PC-3 (cell line): ENCODE measurements at regions not wholly inside any gene's neighbourhood (a gene's known extent, or its start where the extent isn't known, plus 50 kb on each side); places are given as distances from the start of the nearest gene placed in this dataset.

ENCODE experiments used
- ATAC-seq: fragments of 200-7000 bp; cut with Tn5 transposase; 2 replicates; pipeline ENCODE4 v1.9.1; 2020; ENCODE audit warnings: mild to moderate bottlenecking, moderate library complexity
- BruUV-seq: library from RNA; stranded (reverse); fragments of 400-500 nt; replicated peaks from 2 replicates; lab custom pipeline; 2021; lab: Mats Ljungman, UMichigan
- CTCF ChIA-PET: fragments of 300-600 bp; sonication (Branson Sonifier 250); formaldehyde crosslinking; loops from one replicate; lab custom pipeline; 2022; ENCODE audit warnings: antibody characterized with exemption; lab: Charles Lee
- POLR2A ChIA-PET: fragments of 300-600 bp; sonication (Branson Sonifier 250); formaldehyde crosslinking; loops from one replicate; lab custom pipeline; 2022; ENCODE audit warnings: antibody characterized with exemption; ENCODE audit not compliant: unreplicated experiment; lab: Charles Lee
- DNase-seq: peaks from one replicate; pipeline ENCODE4 v3.0.0-alpha.2; 2015
- H2AFZ ChIP-seq: fragments of 300-600 bp; sonication (generic); 2 replicates; pipeline ENCODE4 v1.6.0; 2016; ENCODE audit warnings: antibody characterized with exemption, low read length
- H3F3A ChIP-seq: fragments of 300-600 bp; sonication (generic); one replicate; pipeline ENCODE4 v1.6.0; 2017; ENCODE audit warnings: antibody characterized with exemption, low read length, control low read depth, mild to moderate bottlenecking; ENCODE audit not compliant: unreplicated experiment
- H3K27ac ChIP-seq: fragments of 300-600 bp; sonication (generic); 2 replicates; pipeline ENCODE4 v1.5.1; 2016; ENCODE audit warnings: mild to moderate bottlenecking, low read length
- H3K27me3 ChIP-seq: fragments of 300-600 bp; sonication (generic); 2 replicates; pipeline ENCODE4 v1.6.1; 2016; ENCODE audit warnings: low read length, mixed read lengths
- H3K36me3 ChIP-seq: fragments of 300-600 bp; sonication (generic); 2 replicates; pipeline ENCODE4 v1.6.1; 2016; ENCODE audit warnings: low read depth, mixed run types, low read length, mixed read lengths
- H3K4me1 ChIP-seq: fragments of 300-600 bp; sonication (generic); 2 replicates; pipeline ENCODE4 v1.5.1; 2016; ENCODE audit warnings: low read length; ENCODE audit not compliant: insufficient read depth
- H3K4me2 ChIP-seq: fragments of 300-600 bp; sonication (generic); 2 replicates; pipeline ENCODE4 v1.6.0; 2016; ENCODE audit warnings: low read length
- H3K4me3 ChIP-seq: fragments of 300-600 bp; sonication (generic); 2 replicates; pipeline ENCODE4 v1.5.1; 2016; ENCODE audit warnings: mild to moderate bottlenecking, low read length, mixed read lengths
- H3K79me2 ChIP-seq: fragments of 300-600 bp; sonication (generic); 2 replicates; pipeline ENCODE4 v1.6.1; 2017; ENCODE audit warnings: low read length, mixed read lengths
- H3K9ac ChIP-seq: fragments of 300-600 bp; sonication (generic); 2 replicates; pipeline ENCODE4 v1.6.0; 2016; ENCODE audit warnings: mild to moderate bottlenecking, low read length
- H3K9me2 ChIP-seq: fragments of 300-600 bp; sonication (generic); replicated peaks from 2 replicates; pipeline ENCODE4 v1.6.1; 2016; ENCODE audit warnings: mixed run types, low read length, mixed read lengths
- H3K9me3 ChIP-seq: fragments of 300-600 bp; sonication (generic); 2 replicates; pipeline ENCODE4 v1.6.1; 2016; ENCODE audit warnings: low read length, mixed read lengths
- H4K20me1 ChIP-seq: fragments of 300-600 bp; sonication (generic); 2 replicates; pipeline ENCODE4 v1.6.1; 2016; ENCODE audit warnings: low read length, mixed read lengths
- CTCF ChIP-seq: fragments of 300-600 bp; sonication (generic); conservative IDR thresholded peaks from 2 replicates; pipeline ENCODE4 v1.5.1; 2017; ENCODE audit warnings: antibody characterized with exemption, low read depth, mild to moderate bottlenecking, low read length
- EZH2 ChIP-seq: fragments of 300-600 bp; sonication (generic); IDR thresholded peaks from one replicate; pipeline ENCODE4 v1.6.1; 2017; ENCODE audit warnings: antibody characterized with exemption, mild to moderate bottlenecking, low read length; ENCODE audit not compliant: unreplicated experiment
- EZH2phosphoT487 ChIP-seq: fragments of 300-600 bp; sonication (generic); IDR thresholded peaks from 2 replicates; pipeline ENCODE4 v1.6.1; 2018; ENCODE audit warnings: mild to moderate bottlenecking, antibody characterized with exemption, low read length, borderline replicate concordance
- intact Hi-C: fragments of 100-400 bp; cut with micrococcal nuclease; formaldehyde crosslinking; loops from 2 replicates; pipeline ENCODE4 v1.9.0; 2023

DNA sequence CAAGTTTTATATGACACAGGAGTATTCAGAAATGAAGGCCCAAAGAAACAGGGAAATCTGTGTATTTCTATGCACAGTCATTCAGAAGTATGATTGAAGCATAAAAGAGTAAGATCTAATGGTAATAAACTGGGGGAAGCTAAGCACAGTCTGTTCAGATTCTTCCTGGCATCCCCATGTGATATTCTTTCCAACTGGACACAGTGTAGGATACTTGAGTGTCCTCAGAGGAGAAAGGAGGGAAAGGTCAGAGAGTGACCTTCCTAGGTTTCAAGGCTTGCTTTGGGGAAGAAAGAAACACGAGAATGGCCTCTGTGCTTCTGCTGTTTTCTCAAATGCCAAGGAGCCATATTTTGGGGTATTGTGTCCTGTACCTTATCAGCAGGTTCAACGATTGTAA lies 1798.4 kb upstream of the WWC1 start:
- ChIA-PET CTCF (no interaction called here), POLR2A (no interaction called here)
- intact Hi-C loops: no loop called here
- H3K9me3 ChIP-seq: no peaks in the 10 kb centered on the region
- H3F3A ChIP-seq: no peaks in the 10 kb centered on the region
- no peak overlapping the region for H3K27ac ChIP-seq
- no peak for ATAC-seq
- H3K9ac ChIP-seq: no peak overlapping the region
- H3K4me3 ChIP-seq: no peak overlapping the region
- H3K36me3 ChIP-seq: no peaks in the 10 kb centered on the region
- no peak overlapping the region for H3K4me2 ChIP-seq
- no peaks in the 10 kb centered on the region for H4K20me1 ChIP-seq
- no peaks in the 10 kb centered on the region for H3K27me3 ChIP-seq
- H3K4me1 ChIP-seq: no peaks in the 10 kb centered on the region
- H3K79me2 ChIP-seq: no peaks in the 10 kb centered on the region
- no peak for DNase-seq
- H2AFZ ChIP-seq: no peak overlapping the region
- BruUV-seq: no TSS peak
- TF ChIP-seq CTCF: no peak
- no peak for TF ChIP-seq EZH2phosphoT487
- no peak for TF ChIP-seq EZH2
- H3K9me2 ChIP-seq: no peaks in the 10 kb centered on the region

DNA sequence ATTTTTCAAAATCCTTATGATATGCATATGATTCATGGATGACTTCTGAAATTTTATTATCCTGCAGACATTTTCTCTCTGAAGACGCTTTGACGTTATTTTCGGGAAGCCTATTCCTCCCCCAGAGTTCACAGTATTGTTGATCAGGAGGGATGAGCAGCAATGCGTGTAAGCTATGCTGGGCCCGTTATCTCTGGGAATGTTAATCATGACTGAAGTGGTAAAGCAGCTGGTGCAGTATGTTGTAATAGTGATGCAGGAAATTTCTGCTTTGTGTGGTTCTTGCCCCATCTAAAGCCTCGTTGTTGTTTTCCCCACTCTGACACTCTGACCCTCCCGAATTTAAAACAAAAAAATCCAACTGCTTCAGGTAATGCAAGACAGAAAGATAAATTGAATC lies 1797.8 kb upstream of the WWC1 start:
- POLR2A ChIA-PET: no interaction called here
- Histone ChIP-seq H3K4me1 (no peaks in the 10 kb centered on the region), H3K79me2 (no peaks in the 10 kb centered on the region), H3K9me2 (no peaks in the 10 kb centered on the region), H3F3A (no peaks in the 10 kb centered on the region), H3K4me2 (no peak overlapping the region), H3K27ac (no peak overlapping the region), H4K20me1 (no peaks in the 10 kb centered on the region), H3K27me3 (no peaks in the 10 kb centered on the region), H3K4me3 (no peak overlapping the region), H3K9ac (no peak overlapping the region), H2AFZ (no peak overlapping the region), H3K9me3 (no peaks in the 10 kb centered on the region), H3K36me3 (no peaks in the 10 kb centered on the region)
- BruUV-seq: no TSS peak
- TF ChIP-seq EZH2phosphoT487: no peak
- no peak for TF ChIP-seq EZH2
- TF ChIP-seq CTCF: no peak
- CTCF ChIA-PET: no interaction called here
- DNase-seq (no peak), ATAC-seq (no peak)
- intact Hi-C loops: no loop called here

GRCh38 chr5:166497496-166498104 lies 1793.8 kb upstream of the WWC1 start:
- Histone ChIP-seq H3K9me3 (no peaks in the 10 kb centered on the region), H3K4me1 (no peaks in the 10 kb centered on the region), H3K4me3 (no peak overlapping the region), H4K20me1 (no peaks in the 10 kb centered on the region), H3K27me3 (no peaks in the 10 kb centered on the region), H3K9ac (no peak overlapping the region), H2AFZ (no peak overlapping the region), H3K79me2 (no peaks in the 10 kb centered on the region), H3K36me3 (no peaks in the 10 kb centered on the region), H3K4me2 (no peak overlapping the region), H3K9me2 (no peaks in the 10 kb centered on the region), H3F3A (no peaks in the 10 kb centered on the region), H3K27ac (no peak overlapping the region)
- no TSS peak for BruUV-seq
- DNase-seq: no peak
- no peak for TF ChIP-seq CTCF
- TF ChIP-seq EZH2phosphoT487: no peak
- no peak for TF ChIP-seq EZH2
- CTCF ChIA-PET: no interaction called here
- POLR2A ChIA-PET: no interaction called here
- ATAC-seq: no peak
- intact Hi-C loops: no loop called here
